ENCODE measurements at regions not wholly inside any gene's neighbourhood (a gene's known extent, or its start where the extent isn't known, plus 50 kb on each side); places are given as distances from the start of the nearest gene placed in this dataset.

- TF ChIP-seq CTCF (conservative IDR thresholded peaks at IDR 0.05; ENCODE audit: low read depth, low read length) (no peak), EZH2phosphoT487 (IDR thresholded peaks at IDR 0.05; ENCODE audit: borderline replicate concordance, low read length) (no peak)
These were observed 516.9 kb upstream of the TENM4 start for GRCh38 chr11:79957702-79958101.

Data from PC-3 (cell line).